K562 (cell line): ENCODE measurements at regions not wholly inside any gene's neighbourhood (a gene's known extent, or its start where the extent isn't known, plus 50 kb on each side); places are given as distances from the start of the nearest gene placed in this dataset.

Experiments
- BACH1 ChIP-seq: fragments of 200-800 bp; sonication (Bioruptor generic); IDR thresholded peaks from 2 replicates; pipeline ENCODE4 v1.6.1; 2016; ENCODE audit warnings: missing genetic modification characterization, missing compliant biosample characterization
- CCNT2 ChIP-seq: IDR thresholded peaks from 2 replicates; pipeline ENCODE4 v1.6.1; 2011; ENCODE audit warnings: borderline replicate concordance, low read depth, mild to moderate bottlenecking, moderate library complexity, mixed read lengths, low read length; ENCODE audit not compliant: insufficient read length; ENCODE audit errors: extremely low read depth
- CHD2 ChIP-seq: IDR thresholded peaks from 2 replicates; pipeline ENCODE4 v1.6.1; 2011; ENCODE audit warnings: low read depth, low read length
- ETS2 ChIP-seq: IDR thresholded peaks from 2 replicates; pipeline ENCODE4 v1.6.1; 2016; ENCODE audit warnings: borderline replicate concordance, missing genetic modification characterization, mild to moderate bottlenecking, moderate library complexity, missing compliant biosample characterization; ENCODE audit not compliant: poor library complexity, severe bottlenecking
- FOXJ3 ChIP-seq: sonication (generic); formaldehyde crosslinking; IDR thresholded peaks from 2 replicates; pipeline ENCODE4 v1.4.0; 2020; ENCODE audit warnings: mild to moderate bottlenecking, missing genetic modification reagents
- HNRNPLL ChIP-seq: fragments of 200-400 bp; formaldehyde crosslinking; IDR thresholded peaks from 2 replicates; pipeline ENCODE4 v1.6.1; 2017; ENCODE audit warnings: low read length, low read depth, mild to moderate bottlenecking; ENCODE audit not compliant: poor library complexity, severe bottlenecking
- PCBP2 ChIP-seq: fragments of 200-400 bp; formaldehyde crosslinking; IDR thresholded peaks from 2 replicates; pipeline ENCODE4 v1.6.1; 2018; ENCODE audit warnings: low read length, low read depth, mild to moderate bottlenecking, moderate library complexity; ENCODE audit not compliant: poor library complexity, severe bottlenecking
- PKNOX1 ChIP-seq: fragments of 450-650 bp; IDR thresholded peaks from 2 replicates; pipeline ENCODE4 v1.6.1; 2016
- RAD21 ChIP-seq, 2 experiments: fragments of 250-450 bp in 1 of 2; fragments of 450-650 bp in 1 of 2; sonication (Bioruptor Pico) in 1 of 2; formaldehyde crosslinking in 1 of 2; IDR thresholded peaks in 1 of 2; conservative IDR thresholded peaks in 1 of 2; 2 replicates each; pipeline versions ENCODE4 v1.4.0 to v1.8.0; 2020 to 2022; ENCODE audit warnings: mild to moderate bottlenecking in 2 of 2, moderate library complexity in 1 of 2
- RBM17 ChIP-seq: fragments of 200-400 bp; formaldehyde crosslinking; IDR thresholded peaks from 2 replicates; pipeline ENCODE4 v1.6.1; 2017; ENCODE audit warnings: low read depth, mild to moderate bottlenecking, low read length, borderline replicate concordance
- RHOXF2B ChIP-seq: fragments of 250-450 bp; sonication (Bioruptor Pico); conservative IDR thresholded peaks from 2 replicates; pipeline ENCODE4 v1.5.1; 2021
- SMARCA4 ChIP-seq: fragments of 450-650 bp; IDR thresholded peaks from 2 replicates; pipeline ENCODE4 v1.6.1; 2016
- ZNF583 ChIP-seq: fragments of 250-450 bp; sonication (Bioruptor Pico); IDR thresholded peaks from 2 replicates; pipeline ENCODE4 v1.4.0; 2020
- ZNF584 ChIP-seq: fragments of 200-800 bp; sonication (Bioruptor generic); IDR thresholded peaks from 2 replicates; pipeline ENCODE4 v1.6.1; 2016; ENCODE audit warnings: low read depth, mild to moderate bottlenecking, missing genetic modification characterization, missing compliant biosample characterization
- ZNF589 ChIP-seq: fragments of 200-800 bp; sonication (Bioruptor generic); IDR thresholded peaks from 2 replicates; pipeline ENCODE4 v1.6.1; 2016; ENCODE audit warnings: low read depth, missing genetic modification characterization, missing compliant biosample characterization
- TF ChIP-seq, protein P1 (sequence below): IDR thresholded peaks from 2 replicates; pipeline ENCODE4 v1.6.1; 2012; ENCODE audit warnings: low read depth, low read length, improper control_type of control experiment, borderline replicate concordance
- TF ChIP-seq, protein P2 (sequence below): sonication (generic); formaldehyde crosslinking; IDR thresholded peaks from 2 replicates; pipeline ENCODE4 v1.8.0; 2022; ENCODE audit warnings: missing genetic modification reagents, mild to moderate bottlenecking, moderate library complexity, borderline replicate concordance

- TF ChIP-seq, protein P1, sequence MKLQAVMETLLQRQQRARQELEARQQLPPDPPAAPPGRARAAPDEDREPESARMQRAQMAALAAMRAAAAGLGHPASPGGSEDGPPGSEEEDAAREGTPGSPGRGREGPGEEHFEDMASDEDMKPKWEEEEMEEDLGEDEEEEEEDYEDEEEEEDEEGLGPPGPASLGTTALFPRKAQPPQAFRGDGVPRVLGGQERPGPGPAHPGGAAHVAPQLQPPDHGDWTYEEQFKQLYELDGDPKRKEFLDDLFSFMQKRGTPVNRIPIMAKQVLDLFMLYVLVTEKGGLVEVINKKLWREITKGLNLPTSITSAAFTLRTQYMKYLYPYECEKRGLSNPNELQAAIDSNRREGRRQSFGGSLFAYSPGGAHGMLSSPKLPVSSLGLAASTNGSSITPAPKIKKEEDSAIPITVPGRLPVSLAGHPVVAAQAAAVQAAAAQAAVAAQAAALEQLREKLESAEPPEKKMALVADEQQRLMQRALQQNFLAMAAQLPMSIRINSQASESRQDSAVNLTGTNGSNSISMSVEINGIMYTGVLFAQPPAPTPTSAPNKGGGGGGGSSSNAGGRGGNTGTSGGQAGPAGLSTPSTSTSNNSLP: no peak
- TF ChIP-seq RAD21 (CRISPR knock-in tag; conservative IDR thresholded peaks at IDR 0.05 in 1 of 2, IDR thresholded peaks at IDR 0.05 in 1 of 2) (peak; percentile 32 to 49; a peak in 2 of 4 replicates), FOXJ3 (CRISPR knock-in tag) (no peak), PKNOX1 (no peak), ZNF584 (CRISPR knock-in tag) (0 out of 2 replicates have a peak, but pooled peaks have one; percentile 66), CCNT2 (peak; percentile 39), SMARCA4 (peak; percentile 88), PCBP2 (no peak), CHD2 (no peak), ZNF583 (CRISPR knock-in tag) (peak; percentile 93), RBM17 (no peak), ZNF589 (peak; percentile 91), RHOXF2B (CRISPR knock-in tag) (no peak), ETS2 (no peak), BACH1 (tag) (peak; percentile 97), HNRNPLL (no peak)
- TF ChIP-seq, protein P2, sequence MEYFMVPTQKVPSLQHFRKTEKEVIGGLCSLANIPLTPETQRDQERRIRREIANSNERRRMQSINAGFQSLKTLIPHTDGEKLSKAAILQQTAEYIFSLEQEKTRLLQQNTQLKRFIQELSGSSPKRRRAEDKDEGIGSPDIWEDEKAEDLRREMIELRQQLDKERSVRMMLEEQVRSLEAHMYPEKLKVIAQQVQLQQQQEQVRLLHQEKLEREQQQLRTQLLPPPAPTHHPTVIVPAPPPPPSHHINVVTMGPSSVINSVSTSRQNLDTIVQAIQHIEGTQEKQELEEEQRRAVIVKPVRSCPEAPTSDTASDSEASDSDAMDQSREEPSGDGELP: peak; percentile 97
Measured at GRCh38 chr1:109823543-109824348, 60.0 kb upstream of the EPS8L3 start (continued).
